ENCODE measurements at regions not wholly inside any gene's neighbourhood (a gene's known extent, or its start where the extent isn't known, plus 50 kb on each side); places are given as distances from the start of the nearest gene placed in this dataset.
"Not testable (repeated sequence)": the region's sequence is repeated elsewhere in the genome, so short reads cannot be mapped to it uniquely, and the experiment has no call there.

DNA sequence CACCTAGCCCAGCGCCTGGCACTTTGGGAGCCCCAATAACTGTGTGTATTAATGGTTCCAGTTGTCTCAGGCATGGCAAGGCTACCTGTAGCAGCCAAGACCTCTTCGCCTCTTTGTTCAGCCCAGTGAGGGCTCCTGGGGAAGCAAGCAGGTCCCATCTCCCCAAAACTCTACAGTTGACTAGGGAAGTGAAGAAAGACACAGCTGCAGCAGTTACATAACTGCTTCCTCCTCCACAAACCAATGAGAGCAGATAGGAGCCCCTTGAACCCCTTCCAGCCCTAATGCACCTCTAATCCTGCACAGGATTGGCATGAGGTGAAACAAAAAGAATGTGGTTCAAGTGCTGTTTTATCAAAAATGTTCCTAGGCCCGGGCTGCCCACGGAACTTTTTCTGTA is 100.5 kb downstream of the SYF2 start:
- no peak for DNase-seq

DNA sequence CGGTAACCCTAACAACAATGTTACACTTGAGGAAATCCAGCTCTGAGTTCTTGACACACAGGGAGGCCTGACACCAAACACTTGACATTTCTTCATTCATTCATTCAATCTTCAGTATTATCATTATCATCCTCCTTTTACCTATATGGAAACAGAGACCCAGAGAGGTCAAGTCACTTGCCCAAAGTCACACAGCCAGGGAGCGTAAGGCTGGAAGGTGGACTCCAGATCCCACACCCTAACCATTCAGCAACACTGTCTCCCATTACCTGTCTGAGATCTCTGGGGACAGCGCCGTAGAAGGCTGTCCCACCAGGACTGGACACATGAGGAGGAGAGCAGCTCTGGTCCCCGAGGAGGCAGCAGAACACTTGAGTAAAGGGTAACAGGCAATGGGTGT is 101.4 kb downstream of the SYF2 start:
- no peak for DNase-seq

DNA sequence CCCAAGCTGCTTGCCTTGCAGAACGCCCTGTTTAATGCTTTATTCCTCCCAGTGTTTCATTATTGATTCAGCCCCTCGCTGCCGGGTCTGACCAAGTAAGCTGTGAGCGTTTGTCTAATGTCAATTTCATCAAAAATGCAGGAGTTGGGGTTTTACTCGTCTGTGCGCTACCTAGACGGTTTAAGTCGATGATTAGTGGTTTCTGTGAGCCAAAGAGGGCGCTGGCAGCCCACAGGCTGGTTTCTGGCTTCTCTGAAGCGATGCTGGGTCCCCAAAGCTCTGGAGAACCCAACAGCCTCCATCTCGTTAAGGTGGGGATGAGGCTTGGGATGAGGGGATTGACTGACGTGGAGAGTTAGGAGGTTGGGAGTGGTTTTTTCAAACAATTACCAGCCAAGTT is 102.9 kb downstream of the SYF2 start:
- DNase-seq, result no peak

DNA sequence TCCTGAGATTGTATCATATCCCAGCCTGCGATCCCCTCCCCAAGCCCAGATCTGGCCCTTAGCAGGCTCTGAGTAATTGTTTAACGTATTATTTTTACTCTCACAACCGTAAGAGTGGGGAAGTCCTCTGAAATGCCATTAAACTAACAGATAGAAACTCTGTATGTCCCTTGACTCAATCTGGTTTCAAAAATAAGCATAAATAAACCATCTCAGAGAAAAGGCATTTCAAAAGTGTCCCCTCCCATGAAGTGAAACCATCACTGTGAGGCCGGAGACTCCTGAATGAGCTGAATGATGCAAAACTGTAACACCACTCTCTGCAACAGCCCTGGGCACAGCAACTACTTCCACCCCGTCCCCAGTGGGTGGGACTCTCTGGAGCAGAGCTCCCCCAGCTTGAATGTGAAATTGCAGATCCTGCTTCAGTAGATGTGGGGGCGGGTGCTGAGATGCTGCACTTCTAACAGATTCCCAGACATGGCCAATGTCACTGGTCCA is 104.1 kb downstream of the SYF2 start:
- no peak for DNase-seq

DNA sequence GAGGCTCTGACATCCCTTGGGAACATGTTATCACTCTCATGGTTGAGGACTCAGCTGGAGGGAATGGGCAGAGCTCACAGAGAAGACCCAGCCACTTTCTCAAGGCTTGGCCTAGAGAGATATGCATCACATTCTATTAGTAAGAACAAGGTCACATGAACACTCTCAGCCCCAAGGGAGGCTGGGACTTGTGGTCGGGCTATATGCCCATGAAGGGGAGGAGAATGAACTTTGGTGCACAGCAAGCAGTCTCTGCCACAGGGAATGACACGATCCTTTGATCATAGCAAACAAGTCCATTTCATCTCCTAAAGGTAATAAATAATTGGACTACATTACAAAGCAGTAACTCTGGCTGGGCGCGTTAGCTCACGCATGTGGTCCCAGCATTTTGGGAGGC is 105.7 kb downstream of the SYF2 start:
- DNase-seq, result no peak

DNA sequence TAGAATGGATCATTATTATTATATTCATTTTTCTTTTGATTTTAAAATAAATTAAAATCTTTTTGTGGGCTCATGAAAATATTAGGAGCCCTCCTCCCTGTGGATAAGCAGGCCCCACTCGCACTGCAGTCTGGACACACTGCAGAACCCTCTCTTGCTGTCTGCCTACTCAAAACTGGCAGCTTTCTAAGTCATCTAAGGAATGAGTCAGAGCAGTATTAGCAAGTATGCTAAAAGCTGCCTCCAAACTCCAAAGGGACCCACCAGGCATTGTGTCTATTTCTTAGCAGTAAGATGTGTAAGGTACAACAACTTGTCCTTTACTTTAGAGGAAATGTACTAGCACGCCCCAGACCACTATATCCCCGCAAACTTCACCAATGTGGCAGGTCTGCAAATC is 108.8 kb downstream of the SYF2 start:
- DNase-seq, result no peak

DNA sequence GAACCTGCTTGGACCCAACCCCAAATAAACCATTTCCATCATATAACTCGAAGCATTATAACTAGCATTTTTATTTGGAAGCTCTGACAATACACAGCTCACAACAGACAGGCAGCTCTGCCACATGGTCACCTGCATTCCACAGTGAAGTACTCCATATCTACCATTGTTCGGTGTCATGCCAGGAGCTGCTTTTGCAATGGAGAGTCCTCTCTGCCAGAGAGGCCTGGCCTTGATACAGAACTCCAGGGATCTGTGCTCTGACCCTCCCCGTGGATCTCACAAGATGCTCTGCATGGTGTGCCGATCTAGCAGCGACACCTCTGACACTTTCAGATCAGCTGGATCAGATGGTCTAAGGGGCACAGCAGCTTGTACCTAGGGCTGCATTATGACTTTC is 109.6 kb downstream of the SYF2 start:
- no peak for DNase-seq

DNA sequence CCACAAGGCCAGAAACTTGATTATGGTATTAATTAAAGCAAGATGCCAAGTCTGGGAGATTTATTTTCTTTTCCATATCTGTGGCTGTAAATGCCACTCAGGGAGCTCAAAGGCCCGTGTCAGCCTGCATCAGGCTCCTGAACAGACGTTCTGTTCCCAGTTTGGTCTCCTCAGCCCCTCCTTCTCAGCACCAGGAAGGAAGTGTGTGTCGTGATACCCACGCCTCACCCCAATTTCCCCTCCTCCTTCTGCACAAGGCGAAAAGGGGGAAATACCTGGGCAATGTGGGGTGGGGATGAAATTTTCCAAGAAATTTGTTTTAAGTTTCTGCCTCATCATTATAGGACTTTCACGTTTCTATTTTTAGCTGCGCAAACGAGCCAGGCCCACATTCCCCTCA is 112.0 kb downstream of the SYF2 start:
- no peak for DNase-seq

DNA sequence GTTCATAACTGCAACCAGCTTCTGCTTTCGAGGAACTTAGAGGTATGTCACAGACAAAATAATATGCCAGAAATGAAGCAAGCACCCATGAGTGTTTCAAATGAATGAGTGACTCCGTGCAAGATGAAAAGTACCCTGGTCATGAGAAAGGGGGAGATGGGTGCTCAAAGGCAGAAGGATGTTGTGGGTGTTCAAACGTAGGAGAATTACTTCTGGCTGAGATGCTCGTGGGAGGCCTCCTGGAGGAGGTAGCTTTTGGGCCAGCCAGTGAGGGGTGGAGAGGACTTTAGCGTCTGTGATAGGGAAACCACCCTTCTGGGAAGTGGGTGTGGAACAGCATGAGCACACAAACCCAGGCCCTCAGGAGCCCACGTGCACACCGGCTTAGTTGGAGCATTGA is 113.8 kb downstream of the SYF2 start:
- no peak for DNase-seq

DNA sequence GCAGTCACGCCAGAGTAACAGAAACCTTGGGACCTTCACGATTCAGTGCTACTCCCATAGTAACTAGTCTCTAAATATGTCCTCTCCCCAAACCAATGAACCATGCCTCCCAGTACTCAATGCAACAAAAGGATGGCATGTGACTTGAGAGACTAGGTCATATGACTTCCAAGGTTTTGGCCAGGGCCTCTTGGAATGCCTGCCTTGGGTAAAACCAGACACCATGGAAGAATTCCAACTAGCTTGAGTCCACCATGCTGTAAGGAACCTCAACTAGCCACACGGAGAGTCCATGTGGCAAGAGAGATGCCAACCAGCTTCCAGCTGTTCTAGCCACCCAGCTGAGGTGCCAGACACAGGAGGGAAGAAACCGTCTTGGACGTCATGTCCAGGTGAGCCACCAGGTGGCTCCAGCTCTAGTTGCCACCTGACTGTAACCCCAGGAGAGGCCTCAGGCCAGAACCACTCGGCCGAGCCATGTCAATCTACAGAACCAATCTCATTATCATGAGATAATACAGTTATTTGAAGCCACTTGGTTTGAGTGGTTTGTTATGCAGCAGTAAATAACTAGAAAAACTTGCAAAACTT is 115.0 kb downstream of the SYF2 start:
- no peak for DNase-seq

DNA sequence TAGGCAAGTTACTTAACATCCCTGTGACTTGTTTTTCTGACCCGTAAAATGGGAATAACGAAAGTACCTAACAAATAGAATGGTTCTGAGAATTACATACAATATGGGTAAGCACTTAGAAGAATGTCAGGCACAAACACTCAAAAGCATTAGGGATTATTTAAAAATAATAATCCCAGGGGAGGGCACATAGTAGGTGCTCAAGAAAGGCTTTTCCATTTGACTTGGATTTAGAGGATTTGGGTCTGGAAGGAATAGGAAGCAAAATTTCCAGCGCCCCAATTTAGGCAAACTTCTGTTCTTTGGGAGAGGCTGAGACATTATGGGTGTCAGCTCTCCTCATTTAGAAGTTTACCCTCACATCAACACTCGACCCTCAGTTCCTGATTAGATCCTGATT is 115.5 kb downstream of the SYF2 start:
- no peak for DNase-seq

DNA sequence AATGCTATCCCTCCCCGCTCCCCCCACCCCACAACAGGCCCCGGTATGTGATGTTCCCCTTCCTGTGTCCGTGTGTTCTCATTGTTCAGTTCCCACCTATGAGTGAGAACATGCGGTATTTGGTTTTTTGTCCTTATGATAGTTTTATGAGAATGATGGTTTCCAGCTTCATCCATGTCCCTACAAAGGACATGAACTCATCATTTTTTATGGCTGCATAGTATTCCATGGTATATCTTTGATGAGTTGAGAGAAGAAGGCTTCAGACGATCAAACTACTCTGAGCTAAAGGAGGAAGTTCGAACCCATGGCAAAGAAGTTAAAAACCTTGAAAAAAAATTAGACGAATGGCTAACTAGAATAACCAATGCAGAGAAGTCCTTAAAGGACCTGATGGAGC is 116.2 kb downstream of the SYF2 start:
- DNase-seq, result not testable (repeated sequence)

DNA sequence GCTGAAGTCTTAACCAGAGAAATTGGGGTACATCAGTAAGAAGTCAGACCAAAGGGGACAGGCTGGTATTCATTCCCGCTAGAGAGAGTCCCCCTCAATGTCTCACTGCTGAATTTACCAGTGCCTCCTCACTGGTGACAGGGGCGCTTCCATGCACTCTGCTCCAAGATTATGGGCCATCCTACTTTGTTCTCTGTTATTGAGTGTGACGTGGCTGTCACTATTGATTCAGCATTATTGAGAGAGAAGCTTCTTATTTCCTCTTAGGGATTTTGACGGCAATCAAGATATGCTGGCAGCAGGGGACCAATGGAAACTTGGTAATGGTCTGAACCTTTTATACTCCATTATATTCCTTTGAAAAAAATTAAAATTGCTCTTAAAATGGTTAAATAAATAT is 118.6 kb downstream of the SYF2 start:
- DNase-seq, result no peak

DNA sequence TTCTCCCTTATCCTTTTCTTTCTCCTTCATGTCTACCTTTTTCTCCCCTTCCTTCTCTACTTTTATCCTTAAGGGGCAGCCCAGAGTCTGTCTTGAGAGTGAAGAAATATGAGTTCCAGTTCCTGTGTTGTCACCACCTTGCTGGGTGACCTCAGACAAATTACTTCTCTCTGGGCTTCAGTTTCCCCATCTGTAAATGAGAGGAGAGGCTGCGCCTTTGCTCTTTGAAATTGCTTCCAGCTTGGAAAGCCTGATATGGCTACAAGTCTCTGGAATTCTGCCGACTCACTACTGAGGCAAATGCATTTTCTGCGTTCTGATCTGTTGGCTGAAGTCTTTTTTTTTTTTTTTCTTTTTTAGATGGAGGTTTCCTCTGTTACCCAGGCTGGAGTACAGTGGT is 119.2 kb downstream of the SYF2 start:
- no peak for DNase-seq

DNA sequence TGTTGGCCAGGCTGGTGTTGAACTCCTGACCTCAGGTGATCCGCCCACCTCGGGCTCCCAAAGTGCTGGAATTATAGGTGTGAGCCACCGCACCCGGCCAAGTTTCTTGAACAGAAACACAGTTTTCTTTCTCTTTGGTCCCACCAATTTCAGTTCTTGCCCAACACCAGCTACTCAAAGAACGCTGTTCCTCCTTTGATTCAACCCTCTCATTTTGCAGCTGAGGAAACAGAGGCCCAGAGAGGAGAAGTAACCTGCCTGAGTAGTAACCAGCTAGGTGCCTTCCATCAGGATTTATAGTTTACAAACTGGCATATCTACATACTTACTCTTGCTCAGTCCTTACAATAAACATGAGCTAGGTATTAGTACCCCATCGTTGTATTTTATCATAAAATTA is 119.9 kb downstream of the SYF2 start:
- DNase-seq, result no peak

DNA sequence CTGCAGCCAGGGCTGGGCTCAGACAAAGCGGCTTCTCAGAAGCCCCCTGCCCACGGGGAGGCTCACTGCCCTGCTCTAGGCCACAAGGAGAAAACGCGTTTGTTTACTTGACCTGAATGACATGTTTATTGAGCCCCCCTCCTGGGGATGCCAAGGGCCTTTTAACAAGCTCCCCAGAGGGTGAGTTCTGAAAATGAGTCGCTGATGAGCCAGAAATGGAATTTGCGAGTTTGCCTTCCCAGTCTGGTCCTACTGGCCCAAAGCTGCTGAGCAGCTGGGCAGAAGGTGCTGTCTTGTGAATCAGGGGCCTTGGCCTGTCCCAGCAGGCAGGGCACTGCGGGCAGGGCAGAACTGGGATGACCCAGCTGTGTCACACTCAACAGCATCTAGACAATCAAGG is 120.6 kb downstream of the SYF2 start:
- no peak for DNase-seq

DNA sequence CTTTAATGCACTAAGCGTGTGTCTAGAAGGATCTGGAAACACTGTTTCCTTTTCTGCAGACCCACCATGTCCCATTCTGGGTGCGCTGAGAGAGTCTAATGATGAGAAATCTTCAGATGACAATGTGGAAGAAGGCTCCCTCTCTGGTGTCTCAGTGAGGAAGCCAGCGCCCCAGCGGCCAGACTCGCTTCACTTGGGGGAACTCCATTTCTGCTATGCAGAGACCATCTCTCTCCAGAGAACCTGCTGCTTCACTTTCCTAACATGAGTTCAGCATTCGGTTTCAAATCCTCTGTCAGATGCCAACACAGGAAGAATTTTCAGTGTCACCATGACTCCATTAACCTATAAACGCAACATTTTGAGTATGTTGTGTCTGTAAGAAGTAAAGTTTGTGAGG is 121.8 kb downstream of the SYF2 start:
- DNase-seq, result no peak

DNA sequence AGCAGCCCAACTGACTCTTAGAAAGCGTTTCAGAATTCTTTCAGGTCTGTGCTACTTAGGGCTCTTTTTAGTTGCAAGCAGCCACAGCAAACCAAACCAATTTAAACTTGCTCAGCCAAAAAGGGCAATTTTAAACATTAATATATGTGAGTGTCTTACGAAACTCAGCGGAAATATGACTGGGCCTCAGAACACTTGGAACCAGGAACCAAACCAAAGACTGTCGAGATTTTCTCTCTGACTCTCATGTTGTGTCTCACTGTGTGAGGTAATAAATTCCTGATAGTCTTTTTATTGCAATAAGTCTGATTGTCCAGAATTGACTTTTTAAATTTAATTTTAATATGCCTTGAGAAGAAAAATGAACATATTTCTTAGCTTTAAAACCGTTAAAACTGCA is 122.3 kb downstream of the SYF2 start:
- DNase-seq, result no peak

DNA sequence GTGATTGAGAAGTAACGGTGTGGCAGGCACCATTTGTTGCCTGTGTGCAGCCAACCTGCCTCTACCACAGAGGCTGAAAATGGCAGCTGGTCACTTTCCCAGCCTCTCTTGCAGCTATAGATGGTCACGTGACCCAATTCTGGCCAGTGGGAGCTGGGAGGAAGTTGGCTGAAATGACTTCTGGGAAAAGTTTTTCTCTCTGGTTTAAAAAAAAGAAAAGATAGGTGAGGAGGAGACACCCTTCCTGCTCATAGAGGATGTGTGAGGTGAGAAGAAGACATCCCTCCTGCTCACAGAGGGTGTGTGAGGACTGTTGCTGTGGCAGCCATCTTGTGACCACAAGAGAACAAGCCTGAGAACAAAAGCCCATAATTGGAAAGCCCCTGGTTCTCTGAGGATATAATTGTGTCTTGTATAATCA is 122.8 kb downstream of the SYF2 start:
- no peak for DNase-seq

DNA sequence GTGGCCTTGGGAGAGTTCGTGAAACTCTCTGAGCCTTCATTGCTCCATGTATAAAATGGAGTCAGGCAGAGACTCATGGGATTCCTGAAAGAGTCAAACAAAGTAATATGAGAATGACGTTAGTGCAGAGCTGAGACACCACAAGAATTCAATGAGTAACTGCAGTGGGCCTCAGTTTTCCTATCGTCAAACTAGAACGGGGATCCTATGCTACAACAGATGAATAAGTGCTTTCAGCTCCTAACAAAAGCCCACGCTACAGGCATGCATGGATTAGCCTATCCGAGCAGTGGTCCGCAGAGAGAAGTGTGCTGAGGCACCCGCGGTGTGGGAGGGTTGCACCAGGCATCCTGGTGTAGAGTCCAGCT is 124.7 kb downstream of the SYF2 start:
- DNase-seq, result no peak

DNA sequence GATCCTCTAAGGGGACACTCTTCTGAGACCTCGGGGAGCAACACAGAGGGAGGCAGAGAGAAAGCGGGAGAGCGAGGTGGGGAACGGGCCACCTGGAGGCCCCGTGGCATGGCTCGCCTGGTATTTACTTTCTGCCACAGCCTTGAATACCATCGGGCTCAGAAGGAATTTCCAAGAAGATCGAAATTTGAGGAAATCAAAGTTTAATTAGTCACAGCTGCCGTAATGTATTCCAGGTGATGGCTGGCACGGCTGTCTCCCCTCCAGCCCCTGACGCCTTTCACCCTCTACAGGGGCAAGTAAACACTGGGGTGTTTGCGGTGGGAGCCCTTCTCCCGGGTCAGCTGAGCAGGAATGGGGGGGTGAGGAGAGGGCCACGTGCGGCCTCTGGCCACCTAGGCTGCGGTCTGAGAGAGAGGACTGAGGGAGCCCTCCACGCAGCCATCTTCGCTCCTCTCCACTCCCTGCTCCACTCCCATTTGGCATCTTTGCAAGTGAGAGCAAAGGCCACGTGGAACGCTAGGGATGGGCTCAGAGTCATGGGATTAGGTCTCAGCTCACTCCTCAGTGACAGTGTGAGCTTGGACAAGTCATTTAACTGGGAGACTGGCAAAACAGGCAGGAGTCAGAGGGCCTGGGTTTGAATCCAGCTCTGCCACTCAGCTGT is 125.2 kb downstream of the SYF2 start:
- no peak for DNase-seq

DNA sequence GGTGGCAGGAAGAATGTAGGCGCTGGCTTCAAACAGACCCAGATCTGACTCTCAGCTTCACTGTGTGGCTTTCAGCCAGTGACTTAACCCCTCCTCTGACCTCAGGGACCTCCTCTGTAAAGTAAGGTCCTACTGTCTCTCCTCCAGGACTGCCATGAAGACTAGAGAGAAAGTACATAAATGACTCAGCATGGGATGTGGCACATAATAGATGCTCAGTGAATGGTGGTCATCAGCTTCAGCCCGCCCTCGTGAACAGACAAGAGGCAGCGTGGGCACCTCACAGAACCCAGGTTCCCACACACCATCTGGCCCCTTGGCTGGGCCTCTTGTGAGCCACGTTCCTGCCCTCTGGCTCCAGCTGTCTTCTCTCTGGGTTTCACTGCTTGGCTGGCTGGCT is 126.0 kb downstream of the SYF2 start:
- no peak for DNase-seq

DNA sequence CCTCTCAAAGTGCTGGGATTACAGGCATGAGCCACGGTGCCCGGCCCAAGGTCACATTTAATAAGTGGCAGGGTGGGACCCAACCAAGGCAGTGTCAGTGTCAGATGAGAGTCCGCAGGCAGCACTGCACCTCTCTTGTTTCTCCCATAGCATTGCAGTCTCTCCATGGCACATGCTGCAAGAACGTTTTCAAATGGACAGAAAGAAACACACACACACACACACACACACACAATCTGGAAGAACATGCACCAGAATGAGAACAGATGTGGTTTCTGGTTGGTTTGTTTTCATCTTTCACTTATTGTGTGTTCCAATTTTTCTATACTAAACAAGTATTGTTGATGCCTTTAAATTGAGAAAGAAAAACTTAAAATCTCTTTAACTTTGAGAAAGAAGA is 126.5 kb downstream of the SYF2 start:
- DNase-seq, result no peak

DNA sequence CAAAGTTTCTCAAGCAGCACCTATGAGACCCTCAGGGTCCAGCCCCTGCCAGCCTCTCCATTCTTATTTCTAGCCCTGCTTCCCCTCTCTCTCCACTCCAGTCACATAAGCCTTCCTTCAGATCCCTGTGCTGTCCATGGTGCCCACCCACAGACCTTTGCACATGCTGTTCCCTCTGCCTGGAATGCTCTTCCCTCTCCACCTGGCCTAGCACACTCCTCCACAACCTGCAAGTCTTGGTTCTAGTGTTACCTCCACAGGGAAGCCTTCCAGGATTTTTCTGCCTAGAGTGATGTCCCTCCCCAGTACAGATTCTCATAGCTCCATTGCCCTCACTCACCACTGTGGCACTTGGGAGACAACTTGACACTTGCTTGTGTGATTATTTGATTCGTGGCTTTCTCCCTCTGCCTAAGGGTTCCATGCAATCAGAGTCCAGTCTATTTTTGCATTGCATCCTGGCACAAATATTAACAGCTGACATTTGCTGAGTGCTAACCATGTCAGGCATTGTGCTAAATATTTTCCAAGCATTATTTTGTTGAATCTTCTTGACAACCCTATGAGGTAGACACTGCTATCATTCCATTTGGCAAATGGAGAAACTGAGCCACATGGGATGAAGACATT is 127.3 kb downstream of the SYF2 start:
- no peak for DNase-seq

Data from SHP77 treated with DMSO at 0.1 percent for 48 hours (cell line).